Heart right ventricle (tissue), 16 donors: ENCODE measurements at regions not wholly inside any gene's neighbourhood (a gene's known extent, or its start where the extent isn't known, plus 50 kb on each side); places are given as distances from the start of the nearest gene placed in this dataset.
"Not testable (repeated sequence)": the region's sequence is repeated elsewhere in the genome, so short reads cannot be mapped to it uniquely, and the experiment has no call there.

Experiments
- ATAC-seq, 8 donors: fragments of 200-7000 bp; cut with Tn5 transposase; one replicate each; pipeline ENCODE4 v1.9.1; 2020; ENCODE audit warnings: mild to moderate bottlenecking in 8 of 8, moderate library complexity in 8 of 8, moderate number of reproducible peaks in 1 of 8
- DNase-seq, 2 donors: peaks; one replicate each; pipeline ENCODE4 v3.0.0-alpha.2; 2020
- H3K27ac ChIP-seq, 10 donors: fragments of 200-600 bp; sonication (generic) in 2 of 10; one replicate each; pipeline versions ENCODE4 v1.5.0 to v1.8.0; 2020 to 2022; ENCODE audit warnings: mild to moderate bottlenecking in 3 of 10
- H3K27me3 ChIP-seq, 7 donors: fragments of 200-600 bp; one replicate each; pipeline ENCODE4 v1.8.0; 2021 to 2022; ENCODE audit warnings: mild to moderate bottlenecking in 2 of 7
- H3K36me3 ChIP-seq, 9 donors: fragments of 200-600 bp; sonication (generic) in 1 of 9; one replicate each; pipeline versions ENCODE4 v1.5.0 to v1.8.0; 2020 to 2022; ENCODE audit warnings: mild to moderate bottlenecking in 2 of 9
- H3K4me1 ChIP-seq, 9 donors: fragments of 200-600 bp; sonication (generic) in 1 of 9; one replicate each; pipeline versions ENCODE4 v1.5.0 to v1.8.0; 2020 to 2022; ENCODE audit warnings: mild to moderate bottlenecking in 4 of 9
- H3K4me3 ChIP-seq, 10 donors: fragments of 200-600 bp; sonication (generic) in 2 of 10; one replicate each; pipeline versions ENCODE4 v1.5.0 to v1.8.0; 2020 to 2022; ENCODE audit warnings: mild to moderate bottlenecking in 7 of 10, moderate library complexity in 2 of 10
- H3K9me3 ChIP-seq, 11 donors: fragments of 200-600 bp in 10 of 11; sonication (generic) in 2 of 11; one replicate each; pipeline versions ENCODE4 v1.5.0 to v1.8.0; 2013 to 2022; ENCODE audit warnings: mild to moderate bottlenecking in 2 of 11, control low read depth in 1 of 11, moderate library complexity in 1 of 11
- WGBS, 2 donors: extraction: QIAGEN DNeasy Blood & Tissue Kit; methylation state at CpG; one replicate each; pipeline ENCODE4 v1.1.7; 2013; ENCODE audit warnings: inconsistent platforms in 1 of 2; 5-methylcytosine and 5-hydroxymethylcytosine counted together
- intact Hi-C, 10 donors: fragments of 100-400 bp; cut with DNase I; formaldehyde crosslinking; loops; one replicate each; pipeline versions ENCODE4 v1.11.1 to v1.14.2; 2022
- TF ChIP-seq, protein P1 (sequence below), 9 donors: fragments of 200-600 bp; sonication (generic) in 2 of 9; IDR thresholded peaks; one replicate each; pipeline versions ENCODE4 v1.5.0 to v1.8.0; 2021 to 2022; ENCODE audit warnings: antibody characterized with exemption in 9 of 9, mild to moderate bottlenecking in 5 of 9, moderate library complexity in 1 of 9
- donor health status: Arrhythmogenic right ventricular cardiomyopathy.
- donor health status: ischemic (EF 13 %, LVEDD 7.1; RV severe dilation, severe dysfunction).
- donor health status: healthy with polysubstance abuse.
- donor health status: DM: no; HTN: yes; CAD: no.
- donor health status: DM: no; HTN: no; CAD: no.
- donor health status: ischemic (EF 25% LVEDD 6.9; RV normal size, moderate dysfunction).
- donor health status: ischemic (EF 25% LVEDD 5.7; RV mildly dilated, moderate dysfunction).
- donor health status: healthy.
- donor health status: DM: yes; HTN: yes; CAD: no.
- donor health status: Ischemic cardiomyopathy.
- donor health status: ischemic (EF 35%, LVEDD 5.7; RV mildly dilated, moderate dysfunction).
- donor health status: nonischemic (EF 11% LVEDD 7.7; RV severe dilation, severe dysfunction).
- donor health status: DM: yes; HTN: yes; CAD: no.
- donor health status: PGD.
- donor health status: ischemic (EF 29% LVEDD 5.4; RV normal size, mild dysfunction).
- donor health status: nonischemic (EF 23%, LVEDD 6.1; RV moderate dilation, normal function).

DNA sequence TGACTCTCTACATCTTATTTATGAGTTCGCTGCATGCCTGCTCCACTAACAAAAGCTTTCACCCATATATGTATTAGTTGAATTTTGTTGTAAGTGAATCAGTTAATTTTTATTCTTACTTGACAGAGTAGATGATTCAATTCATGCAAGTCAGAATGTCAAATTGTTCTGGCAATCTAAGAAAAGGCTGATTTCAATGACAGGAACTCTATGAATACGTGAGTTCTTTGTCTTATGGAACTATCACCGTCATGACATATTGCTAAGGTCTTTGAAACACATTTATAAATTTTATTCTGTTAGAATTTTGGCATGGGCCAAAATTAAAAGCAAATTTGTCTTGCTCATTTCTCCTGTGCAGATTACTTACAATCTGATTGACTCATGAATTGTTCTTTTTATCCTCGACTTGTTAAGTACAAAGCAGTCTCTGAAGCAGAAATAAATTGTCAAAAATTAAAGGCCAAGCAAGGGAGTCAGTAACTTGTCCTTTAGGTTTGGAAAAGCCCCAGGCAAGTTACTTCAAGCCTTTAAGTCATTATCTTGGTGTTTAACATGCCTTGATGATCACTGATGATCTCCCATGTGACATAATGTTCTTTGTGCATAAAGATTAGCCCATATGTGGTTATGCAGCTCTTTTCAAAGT lies 89.0 kb upstream of the GC start:
- WGBS, 2 donors, result 77 to 85% methylated on average over 4 of the region's 4 CpGs
- intact Hi-C loops, result loop anchor here in 1 of 10 donors (5.0 kb wide), 1 partner anchor 56 kb away; no protein-coding TSS in a partner anchor

DNA sequence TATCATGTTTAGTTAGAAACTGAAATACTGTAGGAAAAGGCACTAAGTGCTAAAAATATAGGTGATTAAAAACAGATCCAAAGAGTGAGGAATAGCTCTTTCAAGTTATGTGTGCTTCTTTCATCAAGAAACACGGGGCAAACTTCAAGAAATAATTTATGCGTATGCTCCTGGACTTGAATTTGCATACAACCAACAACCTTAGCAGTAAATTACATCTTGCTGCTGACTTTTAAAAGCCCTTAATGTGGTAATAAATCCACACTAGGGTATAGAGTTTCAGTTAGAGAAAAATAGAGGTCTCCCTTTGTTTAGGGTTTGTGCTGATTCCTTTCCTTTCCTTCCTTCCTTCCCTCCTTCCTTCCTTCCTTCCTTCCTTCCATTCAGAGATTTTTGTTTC lies 94.5 kb upstream of the GC start:
- no peak for DNase-seq
- ATAC-seq, result no peak
- peaks cover 0 to 22% (median 0%) of the 10 kb centered on the region in 11 donors for H3K9me3 ChIP-seq
- H3K36me3 ChIP-seq, result no peaks in the 10 kb centered on the region
- intact Hi-C loops, result no loop called here
- WGBS, 2 donors, result 75 to 76% methylated on average over 2 of the region's 2 CpGs
- H3K27me3 ChIP-seq, result no peaks in the 10 kb centered on the region
- no peak overlapping the region for H3K27ac ChIP-seq
- H3K4me1 ChIP-seq, result no peaks in the 10 kb centered on the region
- TF ChIP-seq, protein P1, sequence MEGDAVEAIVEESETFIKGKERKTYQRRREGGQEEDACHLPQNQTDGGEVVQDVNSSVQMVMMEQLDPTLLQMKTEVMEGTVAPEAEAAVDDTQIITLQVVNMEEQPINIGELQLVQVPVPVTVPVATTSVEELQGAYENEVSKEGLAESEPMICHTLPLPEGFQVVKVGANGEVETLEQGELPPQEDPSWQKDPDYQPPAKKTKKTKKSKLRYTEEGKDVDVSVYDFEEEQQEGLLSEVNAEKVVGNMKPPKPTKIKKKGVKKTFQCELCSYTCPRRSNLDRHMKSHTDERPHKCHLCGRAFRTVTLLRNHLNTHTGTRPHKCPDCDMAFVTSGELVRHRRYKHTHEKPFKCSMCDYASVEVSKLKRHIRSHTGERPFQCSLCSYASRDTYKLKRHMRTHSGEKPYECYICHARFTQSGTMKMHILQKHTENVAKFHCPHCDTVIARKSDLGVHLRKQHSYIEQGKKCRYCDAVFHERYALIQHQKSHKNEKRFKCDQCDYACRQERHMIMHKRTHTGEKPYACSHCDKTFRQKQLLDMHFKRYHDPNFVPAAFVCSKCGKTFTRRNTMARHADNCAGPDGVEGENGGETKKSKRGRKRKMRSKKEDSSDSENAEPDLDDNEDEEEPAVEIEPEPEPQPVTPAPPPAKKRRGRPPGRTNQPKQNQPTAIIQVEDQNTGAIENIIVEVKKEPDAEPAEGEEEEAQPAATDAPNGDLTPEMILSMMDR (IDR thresholded peaks at IDR 0.05), result no peak
- no peak overlapping the region for H3K4me3 ChIP-seq

More for the DNA sequence above, 89.0 kb upstream of the GC start:
- Histone ChIP-seq H3K27ac (no peak overlapping the region), H3K27me3 (no peaks in the 10 kb centered on the region), H3K9me3 (peaks cover 0 to 16% (median 0%) of the 10 kb centered on the region in 11 donors), H3K36me3 (no peaks in the 10 kb centered on the region), H3K4me3 (no peak overlapping the region), H3K4me1 (no peaks in the 10 kb centered on the region)
- TF ChIP-seq, protein P1 (IDR thresholded peaks at IDR 0.05), result no peak
- ATAC-seq (no peak), DNase-seq (no peak)

- H3K4me1 ChIP-seq, result no peaks in the 10 kb centered on the region
- ATAC-seq, result no peak
- H3K4me3 ChIP-seq, result no peak overlapping the region
- peaks cover 0 to 10% (median 0%) of the 10 kb centered on the region in 11 donors for H3K9me3 ChIP-seq
- H3K36me3 ChIP-seq, result no peaks in the 10 kb centered on the region
- no peak overlapping the region for H3K27ac ChIP-seq
- intact Hi-C loops, result no loop called here
- WGBS, 2 donors, result 80 to 83% methylated on average over 6 of the region's 6 CpGs
- no peaks in the 10 kb centered on the region for H3K27me3 ChIP-seq
- no peak for DNase-seq
- TF ChIP-seq, protein P1 (IDR thresholded peaks at IDR 0.05), result no peak
These were observed 98.4 kb upstream of the GC start for GRCh38 chr4:71882113-71882841.

DNA sequence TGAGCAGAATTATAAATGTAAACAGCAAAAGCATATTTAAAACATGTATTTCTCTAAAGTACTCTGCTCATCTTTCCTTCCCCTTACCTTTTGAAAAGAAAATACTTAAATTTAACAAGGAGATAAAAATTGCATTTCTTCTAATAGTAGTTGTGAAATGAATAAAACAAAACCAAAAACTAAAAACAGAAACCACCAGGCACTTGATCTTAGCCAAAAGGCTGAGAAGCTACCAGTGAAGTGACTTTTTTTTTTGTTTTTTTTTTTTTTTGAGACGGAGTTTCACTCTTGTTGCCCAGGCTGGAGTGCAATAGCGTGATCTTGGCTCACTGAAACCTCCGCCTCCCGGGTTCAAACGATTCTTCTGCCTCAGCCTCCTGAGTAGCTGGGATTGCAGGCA lies 116.5 kb upstream of the GC start:
- H3K9me3 ChIP-seq, result peaks cover 0 to 27% (median 4%) of the 10 kb centered on the region in 11 donors
- WGBS, 2 donors, result 87 to 88% methylated on average over 5 of the region's 5 CpGs
- intact Hi-C loops, ATAC-seq, H3K36me3 ChIP-seq, H3K27me3 ChIP-seq, DNase-seq, H3K4me3 ChIP-seq, H3K27ac ChIP-seq, H3K4me1 ChIP-seq: not testable (repeated sequence)

DNA sequence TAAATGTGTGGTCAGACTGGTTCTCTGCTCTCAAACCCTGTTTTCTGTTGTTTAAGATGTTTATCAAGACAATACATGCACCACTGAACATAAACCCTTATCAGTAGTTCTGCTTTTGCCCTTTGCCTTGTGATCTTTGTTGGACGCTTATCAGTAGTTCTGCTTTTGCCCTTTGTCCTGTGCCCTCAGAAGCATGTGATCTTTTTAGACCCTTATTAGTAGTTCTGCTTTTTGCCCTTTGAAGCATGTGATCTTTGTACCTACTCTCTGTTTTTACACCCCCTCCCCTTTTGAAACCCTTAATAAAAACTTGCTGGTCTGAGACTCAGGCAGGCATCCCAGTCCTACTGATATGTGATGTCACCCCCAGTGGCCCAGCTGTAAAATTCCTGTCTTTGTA lies 121.7 kb upstream of the GC start:
- ATAC-seq, H3K4me1 ChIP-seq, H3K27me3 ChIP-seq, H3K27ac ChIP-seq, intact Hi-C loops, H3K4me3 ChIP-seq, DNase-seq, H3K36me3 ChIP-seq: not testable (repeated sequence)
- H3K9me3 ChIP-seq, result peaks cover 0 to 29% (median 0%) of the 10 kb centered on the region in 11 donors
- WGBS, 2 donors, result 88 to 96% methylated on average over 1 of the region's 1 CpG
